IMR-90 (cell line): ENCODE measurements at regions not wholly inside any gene's neighbourhood (a gene's known extent, or its start where the extent isn't known, plus 50 kb on each side); places are given as distances from the start of the nearest gene placed in this dataset.

Experiments
- ATAC-seq: fragments of 200-7000 bp; cut with Tn5 transposase; 2 replicates; pipeline ENCODE4 v1.9.1; 2020; ENCODE audit warnings: low read depth, mild to moderate bottlenecking, moderate library complexity
- BruUV-seq: library from RNA; stranded (reverse); fragments of 400-500 nt; replicated peaks from 2 replicates; lab custom pipeline; 2021; lab: Mats Ljungman, UMichigan
- CTCF ChIA-PET: fragments of 300-600 bp; formaldehyde crosslinking; extraction: SDS; loops from one replicate; lab custom pipeline; 2021; ENCODE audit warnings: antibody characterized with exemption; lab: Yijun Ruan, JAX
- POLR2A ChIA-PET: fragments of 300-600 bp; sonication (Branson Sonifier 250); formaldehyde crosslinking; loops from one replicate; lab custom pipeline; 2022; ENCODE audit warnings: antibody characterized with exemption; ENCODE audit not compliant: unreplicated experiment; lab: Charles Lee
- DNase-seq: peaks from one replicate; pipeline ENCODE4 v3.0.0; 2013
- H2AFZ ChIP-seq: replicated peaks from 2 replicates; pipeline ENCODE3; 2013; ENCODE audit warnings: low read length, mild to moderate bottlenecking; ENCODE audit not compliant: poor library complexity
- H2AK5ac ChIP-seq: 2 replicates; pipeline ENCODE4 v1.6.1; 2013; ENCODE audit warnings: low read depth, low read length, inconsistent platforms
- H2AK9ac ChIP-seq: replicated peaks from 2 replicates; pipeline ENCODE3; 2013; ENCODE audit warnings: mild to moderate bottlenecking, low read depth, low read length, moderate library complexity; ENCODE audit not compliant: poor library complexity
- H2BK120ac ChIP-seq: 2 replicates; pipeline ENCODE4 v1.6.1; 2013; ENCODE audit warnings: low read depth, low read length, inconsistent platforms
- H2BK15ac ChIP-seq: 3 replicates; pipeline ENCODE4 v1.6.1; 2013; ENCODE audit warnings: low read depth, low read length, inconsistent platforms
- H2BK20ac ChIP-seq: 2 replicates; pipeline ENCODE4 v1.6.1; 2013; ENCODE audit warnings: low read depth, mild to moderate bottlenecking, inconsistent platforms, low read length, moderate library complexity
- H2BK5ac ChIP-seq: 2 replicates; pipeline ENCODE4 v1.6.1; 2013; ENCODE audit warnings: mild to moderate bottlenecking, low read depth, low read length, inconsistent platforms; ENCODE audit not compliant: poor library complexity, severe bottlenecking
- H3K14ac ChIP-seq: replicated peaks from 2 replicates; pipeline ENCODE4 v1.6.1; 2013; ENCODE audit warnings: low read depth, low read length, inconsistent platforms
- H3K18ac ChIP-seq: 2 replicates; pipeline ENCODE4 v1.6.1; 2013; ENCODE audit warnings: low read depth, low read length, control low read depth
- H3K23ac ChIP-seq: 2 replicates; pipeline ENCODE4 v1.6.1; 2013; ENCODE audit warnings: low read depth, low read length, inconsistent platforms
- H3K27ac ChIP-seq: 2 replicates; pipeline ENCODE4 v1.5.1; 2013; ENCODE audit warnings: mild to moderate bottlenecking, control low read depth, low read length; ENCODE audit not compliant: insufficient read depth
- H3K27me3 ChIP-seq: 2 replicates; pipeline ENCODE4 v1.6.1; 2013; ENCODE audit warnings: low read length; ENCODE audit not compliant: control insufficient read depth, insufficient read depth
- H3K36me3 ChIP-seq: 2 replicates; pipeline ENCODE4 v1.6.1; 2013; ENCODE audit warnings: low read length, mixed read lengths; ENCODE audit not compliant: control insufficient read depth, insufficient read depth
- H3K4ac ChIP-seq: 2 replicates; pipeline ENCODE4 v1.6.1; 2013; ENCODE audit warnings: low read depth, low read length, inconsistent platforms
- H3K4me1 ChIP-seq: 2 replicates; pipeline ENCODE4 v1.6.1; 2013; ENCODE audit warnings: low read length, mixed read lengths; ENCODE audit not compliant: control insufficient read depth, insufficient read depth
- H3K4me2 ChIP-seq: 2 replicates; pipeline ENCODE4 v1.6.1; 2013; ENCODE audit warnings: low read depth, mild to moderate bottlenecking, control low read depth, low read length, moderate library complexity
- H3K4me3 ChIP-seq: 2 replicates; pipeline ENCODE4 v1.5.1; 2013; ENCODE audit warnings: low read depth, mild to moderate bottlenecking, control low read depth, low read length, moderate library complexity; ENCODE audit not compliant: insufficient read depth
- H3K56ac ChIP-seq: 2 replicates; pipeline ENCODE4 v1.6.1; 2013; ENCODE audit warnings: low read length, inconsistent platforms; ENCODE audit not compliant: insufficient read depth; ENCODE audit errors: extremely low read depth
- H3K79me1 ChIP-seq, 2 experiments: 2 replicates each; pipeline ENCODE4 v1.6.1; 2013; ENCODE audit warnings: low read length in 2 of 2, inconsistent platforms in 1 of 2, low read depth in 1 of 2
- H3K9ac ChIP-seq: 2 replicates; pipeline ENCODE4 v1.6.1; 2013; ENCODE audit warnings: low read depth, low read length, control low read depth
- H3K9me1 ChIP-seq: 2 replicates; pipeline ENCODE4 v1.6.1; 2013; ENCODE audit warnings: low read length, inconsistent platforms; ENCODE audit not compliant: insufficient read depth
- H3K9me3 ChIP-seq: 2 replicates; pipeline ENCODE4 v1.6.1; 2013; ENCODE audit warnings: low read length; ENCODE audit not compliant: control insufficient read depth, insufficient read depth
- H4K20me1 ChIP-seq: 2 replicates; pipeline ENCODE4 v1.6.1; 2013; ENCODE audit warnings: low read length, inconsistent platforms; ENCODE audit not compliant: insufficient read depth
- H4K5ac ChIP-seq: 2 replicates; pipeline ENCODE4 v1.6.1; 2013; ENCODE audit warnings: mild to moderate bottlenecking, low read depth, low read length, control low read depth
- H4K8ac ChIP-seq, 2 experiments: 2 replicates each; pipeline ENCODE4 v1.6.1; 2013; ENCODE audit warnings: low read depth in 2 of 2, low read length in 2 of 2, control low read depth in 1 of 2, inconsistent platforms in 1 of 2
- H4K91ac ChIP-seq: 2 replicates; pipeline ENCODE4 v1.6.1; 2013; ENCODE audit warnings: low read depth, low read length, inconsistent platforms; ENCODE audit not compliant: insufficient read depth
- CEBPB ChIP-seq: IDR thresholded peaks from 2 replicates; pipeline ENCODE4 v1.6.1; 2012; ENCODE audit warnings: low read depth, low read length, improper control_type of control experiment
- FOS ChIP-seq: fragments of 150-350 bp; IDR thresholded peaks from 2 replicates; pipeline ENCODE4 v1.6.1; 2016; ENCODE audit warnings: low read depth, low read length
- MAFK ChIP-seq: IDR thresholded peaks from 2 replicates; pipeline ENCODE4 v1.6.1; 2012; ENCODE audit warnings: low read depth, low read length, improper control_type of control experiment
- WGBS, 2 experiments: methylation state at CpG; one replicate each; pipeline versions ENCODE4 v1.1.5 to v1.1.7; 2013; ENCODE audit warnings: missing lambda C conversion rate in 2 of 2; ENCODE audit not compliant: insufficient read length in 1 of 2; ENCODE audit errors: extremely low coverage in 2 of 2; 5-methylcytosine and 5-hydroxymethylcytosine counted together
- dilution Hi-C: fragments of 300-500 bp; cut with HindIII; formaldehyde crosslinking; loops from one replicate; pipeline ENCODE4 v1.14.3; 2018; ENCODE audit warnings: low sequenced_read_pairs; ENCODE audit not compliant: unreplicated experiment
- in situ Hi-C: fragments of 300-500 bp; cut with MboI; formaldehyde crosslinking; loops from 3 replicates; pipeline ENCODE4 v1.14.3; 2019; ENCODE audit warnings: low sequenced_read_pairs, inconsistent platforms, mixed read lengths
- intact Hi-C: fragments of 100-400 bp; cut with micrococcal nuclease; formaldehyde crosslinking; loops from 2 replicates; pipeline ENCODE4 v1.10.0; 2022

DNA sequence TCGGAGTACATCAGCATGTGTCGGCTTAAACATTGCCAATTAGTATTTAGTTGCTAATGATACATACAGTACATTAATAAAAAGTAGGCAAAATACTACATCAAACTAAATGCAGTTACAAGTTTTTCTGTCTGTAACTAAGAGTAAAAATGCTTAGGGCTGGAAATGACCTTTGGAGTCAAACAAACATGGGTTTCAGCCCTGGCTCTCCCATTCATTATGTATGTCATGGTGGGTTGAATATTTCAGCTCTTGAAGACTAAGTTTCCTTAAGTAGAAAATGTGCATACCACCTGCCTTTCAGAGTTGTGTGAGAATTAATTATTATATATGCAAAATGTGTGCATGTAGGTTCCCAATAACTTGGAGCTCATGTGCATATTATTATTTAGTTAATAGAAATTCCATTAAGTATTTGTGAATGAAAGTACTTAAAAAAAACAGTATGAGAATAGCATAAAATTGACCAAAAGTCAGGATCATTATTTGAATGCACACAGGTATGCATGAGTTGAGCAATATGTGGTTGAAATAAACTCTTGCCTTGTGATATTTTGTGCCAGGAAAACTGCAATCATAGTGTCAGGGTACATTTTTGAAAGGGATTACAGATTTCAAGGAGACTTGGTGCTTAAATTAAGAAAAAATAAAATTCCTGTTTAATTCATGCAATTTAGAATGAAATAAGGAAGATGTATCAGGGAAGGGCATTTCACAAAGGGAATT lies 2048.7 kb downstream of the PCDH7 start:
- no peak overlapping the region for H2AK9ac ChIP-seq
- H2BK5ac ChIP-seq = no peak overlapping the region
- H3K36me3 ChIP-seq = no peaks in the 10 kb centered on the region
- H2BK120ac ChIP-seq = no peak overlapping the region
- H3K18ac ChIP-seq = no peak overlapping the region
- H3K4me2 ChIP-seq = no peak overlapping the region
- BruUV-seq = no TSS peak
- ChIA-PET POLR2A (no interaction called here), CTCF (no interaction called here)
- no peak overlapping the region for H3K4me3 ChIP-seq
- no peak overlapping the region for H3K56ac ChIP-seq
- no peak overlapping the region for H2AK5ac ChIP-seq
- no peaks in the 10 kb centered on the region for H4K20me1 ChIP-seq
- no peak for DNase-seq
- no peak overlapping the region for H3K4ac ChIP-seq
- TF ChIP-seq CEBPB (no peak), MAFK (no peak), FOS (no peak)
- in situ Hi-C loops (no loop called here), dilution Hi-C loops (no loop called here), intact Hi-C loops (no loop called here)
- WGBS, 2 experiments = no CpG with 5 or more reads among the region's 2 CpGs
- no peak overlapping the region for H4K8ac ChIP-seq
- H4K5ac ChIP-seq = no peak overlapping the region
- H3K9me1 ChIP-seq = no peaks in the 10 kb centered on the region
- no peak overlapping the region for H2BK15ac ChIP-seq
- H2AFZ ChIP-seq = no peak overlapping the region
- H3K4me1 ChIP-seq = no peaks in the 10 kb centered on the region
- H3K27me3 ChIP-seq = no peaks in the 10 kb centered on the region
- no peaks in the 10 kb centered on the region for H3K79me1 ChIP-seq
- H2BK20ac ChIP-seq = no peak overlapping the region
- H3K14ac ChIP-seq = no peak overlapping the region
- no peak overlapping the region for H3K9ac ChIP-seq
- no peak overlapping the region for H3K27ac ChIP-seq
- no peaks in the 10 kb centered on the region for H3K9me3 ChIP-seq
- H4K91ac ChIP-seq = no peak overlapping the region
- no peak for ATAC-seq
- H3K23ac ChIP-seq = no peak overlapping the region
